Activated CD4-positive, alpha-beta T cell treated with anti-CD3 and anti-CD28 coated beads for 1 hour (primary cell): ENCODE measurements at regions not wholly inside any gene's neighbourhood (a gene's known extent, or its start where the extent isn't known, plus 50 kb on each side); places are given as distances from the start of the nearest gene placed in this dataset.
"Not testable (repeated sequence)": the region's sequence is repeated elsewhere in the genome, so short reads cannot be mapped to it uniquely, and the experiment has no call there.

Source experiments
- DNase-seq: peaks from one replicate; pipeline ENCODE4 v3.0.0-alpha.2; 2020

- DNase-seq, result no peak
Measured at GRCh38 chr12:69149270-69149669, 90.1 kb upstream of the CPSF6 start.

- DNase-seq, result no peak
Measured at GRCh38 chr12:69150083-69150795, 89.1 kb upstream of the CPSF6 start.

- no peak for DNase-seq
Measured at GRCh38 chr12:69150796-69151127, 88.6 kb upstream of the CPSF6 start.

GRCh38 chr12:69151254-69151764, 88.1 kb upstream of the CPSF6 start:
- DNase-seq, result no peak

- DNase-seq, result peak; percentile 65
Measured at GRCh38 chr12:69154585-69155363, 84.6 kb upstream of the CPSF6 start.

- peak; percentile 78 for DNase-seq
Measured at GRCh38 chr12:69157023-69157655, 82.2 kb upstream of the CPSF6 start.

- DNase-seq, result no peak
Measured at GRCh38 chr12:69161829-69162228, 77.5 kb upstream of the CPSF6 start.

- DNase-seq, result no peak
Measured at GRCh38 chr12:69163681-69164362, 75.5 kb upstream of the CPSF6 start.

GRCh38 chr12:69167648-69168165, 71.7 kb upstream of the CPSF6 start:
- no peak for DNase-seq

GRCh38 chr12:69168363-69168762, 71.0 kb upstream of the CPSF6 start:
- DNase-seq, result no peak

GRCh38 chr12:69168828-69169227, 70.5 kb upstream of the CPSF6 start:
- no peak for DNase-seq

GRCh38 chr12:69170293-69170692, 69.1 kb upstream of the CPSF6 start:
- DNase-seq, result no peak

GRCh38 chr12:69171881-69172280, 67.5 kb upstream of the CPSF6 start:
- no peak for DNase-seq

- no peak for DNase-seq
Measured at GRCh38 chr12:69172491-69172890, 66.9 kb upstream of the CPSF6 start.

GRCh38 chr12:69173368-69173767, 66.0 kb upstream of the CPSF6 start:
- no peak for DNase-seq

- DNase-seq, result no peak
Measured at GRCh38 chr12:69179786-69180185, 59.6 kb upstream of the CPSF6 start.

- not testable (repeated sequence) for DNase-seq
Measured at GRCh38 chr12:69187572-69187971, 51.8 kb upstream of the CPSF6 start.

- no peak for DNase-seq
Measured at GRCh38 chr12:69189378-69189978, 49.9 kb upstream of the CPSF6 start.
